ENCODE measurements at regions not wholly inside any gene's neighbourhood (a gene's known extent, or its start where the extent isn't known, plus 50 kb on each side); places are given as distances from the start of the nearest gene placed in this dataset.

DNA sequence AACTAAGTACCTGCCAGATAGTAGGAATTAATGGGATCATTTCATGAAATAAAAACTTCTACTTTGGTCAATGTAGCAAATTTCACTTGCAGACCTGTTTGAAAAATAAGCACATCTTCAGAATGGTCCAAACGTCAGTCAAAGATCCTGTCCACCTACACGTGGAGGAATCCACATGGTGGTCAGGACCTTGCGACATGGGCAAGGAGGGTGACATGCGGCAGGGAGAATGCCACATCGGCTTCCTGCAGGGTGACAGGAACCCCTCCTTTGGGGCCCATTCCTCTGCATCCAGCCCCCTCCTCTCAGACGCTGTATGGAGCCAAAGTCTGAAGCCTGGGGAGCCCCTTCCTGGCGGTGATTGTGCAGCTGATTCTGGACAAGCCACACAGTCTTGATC is 95.5 kb upstream of the MGMT start:
- Histone ChIP-seq H3K27ac (ENCODE audit: low read depth, low read length) (no peak overlapping the region), H3K4me1 (ENCODE audit: control insufficient read depth in 1 of 2, insufficient read depth in 2 of 2, low read length in 2 of 2) (no peaks in the 10 kb centered on the region), H3K9me2 (ENCODE audit: insufficient read depth) (no peaks in the 10 kb centered on the region), H3K9me3 (ENCODE audit: control insufficient read depth in 1 of 2, insufficient read depth in 1 of 2, low read depth in 1 of 2, low read length in 2 of 2) (peaks cover 3 to 12% of the 10 kb centered on the region in 2 experiments; a peak in 3 of 4 replicates), H4K20me1 (ENCODE audit: insufficient read depth) (no peaks in the 10 kb centered on the region), H3K4me2 (ENCODE audit: low read length) (no peak overlapping the region), H3K36me3 (ENCODE audit: control insufficient read depth in 1 of 2, insufficient read depth in 2 of 2, low read length in 2 of 2) (no peaks in the 10 kb centered on the region), H2AFZ (ENCODE audit: low read depth, low read length, poor library complexity, severe bottlenecking) (no peak overlapping the region), H3K9ac (ENCODE audit: low read length) (no peak overlapping the region), H3K4me3 (replicated peaks in 1 of 2; ENCODE audit: low read depth in 1 of 2, low read length in 2 of 2) (no peak overlapping the region), H3K27me3 (ENCODE audit: insufficient read depth, low read length) (peaks cover 5% of the 10 kb centered on the region; the same call in 1 of the 2 replicates), H3K79me2 (ENCODE audit: insufficient read depth, low read length) (no peaks in the 10 kb centered on the region)
- no peak for DNase-seq (ENCODE audit: low read depth, low spot score)
- intact Hi-C loops (cut with micrococcal nuclease): no loop called here
- TF ChIP-seq EGR1 (IDR thresholded peaks at IDR 0.05; ENCODE audit: low read depth): no peak
- TF ChIP-seq, protein P1, sequence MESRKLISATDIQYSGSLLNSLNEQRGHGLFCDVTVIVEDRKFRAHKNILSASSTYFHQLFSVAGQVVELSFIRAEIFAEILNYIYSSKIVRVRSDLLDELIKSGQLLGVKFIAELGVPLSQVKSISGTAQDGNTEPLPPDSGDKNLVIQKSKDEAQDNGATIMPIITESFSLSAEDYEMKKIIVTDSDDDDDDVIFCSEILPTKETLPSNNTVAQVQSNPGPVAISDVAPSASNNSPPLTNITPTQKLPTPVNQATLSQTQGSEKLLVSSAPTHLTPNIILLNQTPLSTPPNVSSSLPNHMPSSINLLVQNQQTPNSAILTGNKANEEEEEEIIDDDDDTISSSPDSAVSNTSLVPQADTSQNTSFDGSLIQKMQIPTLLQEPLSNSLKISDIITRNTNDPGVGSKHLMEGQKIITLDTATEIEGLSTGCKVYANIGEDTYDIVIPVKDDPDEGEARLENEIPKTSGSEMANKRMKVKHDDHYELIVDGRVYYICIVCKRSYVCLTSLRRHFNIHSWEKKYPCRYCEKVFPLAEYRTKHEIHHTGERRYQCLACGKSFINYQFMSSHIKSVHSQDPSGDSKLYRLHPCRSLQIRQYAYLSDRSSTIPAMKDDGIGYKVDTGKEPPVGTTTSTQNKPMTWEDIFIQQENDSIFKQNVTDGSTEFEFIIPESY (IDR thresholded peaks at IDR 0.05; ENCODE audit: extremely low read depth, insufficient replicate concordance, low read length): no peak
- TF ChIP-seq, protein P2, sequence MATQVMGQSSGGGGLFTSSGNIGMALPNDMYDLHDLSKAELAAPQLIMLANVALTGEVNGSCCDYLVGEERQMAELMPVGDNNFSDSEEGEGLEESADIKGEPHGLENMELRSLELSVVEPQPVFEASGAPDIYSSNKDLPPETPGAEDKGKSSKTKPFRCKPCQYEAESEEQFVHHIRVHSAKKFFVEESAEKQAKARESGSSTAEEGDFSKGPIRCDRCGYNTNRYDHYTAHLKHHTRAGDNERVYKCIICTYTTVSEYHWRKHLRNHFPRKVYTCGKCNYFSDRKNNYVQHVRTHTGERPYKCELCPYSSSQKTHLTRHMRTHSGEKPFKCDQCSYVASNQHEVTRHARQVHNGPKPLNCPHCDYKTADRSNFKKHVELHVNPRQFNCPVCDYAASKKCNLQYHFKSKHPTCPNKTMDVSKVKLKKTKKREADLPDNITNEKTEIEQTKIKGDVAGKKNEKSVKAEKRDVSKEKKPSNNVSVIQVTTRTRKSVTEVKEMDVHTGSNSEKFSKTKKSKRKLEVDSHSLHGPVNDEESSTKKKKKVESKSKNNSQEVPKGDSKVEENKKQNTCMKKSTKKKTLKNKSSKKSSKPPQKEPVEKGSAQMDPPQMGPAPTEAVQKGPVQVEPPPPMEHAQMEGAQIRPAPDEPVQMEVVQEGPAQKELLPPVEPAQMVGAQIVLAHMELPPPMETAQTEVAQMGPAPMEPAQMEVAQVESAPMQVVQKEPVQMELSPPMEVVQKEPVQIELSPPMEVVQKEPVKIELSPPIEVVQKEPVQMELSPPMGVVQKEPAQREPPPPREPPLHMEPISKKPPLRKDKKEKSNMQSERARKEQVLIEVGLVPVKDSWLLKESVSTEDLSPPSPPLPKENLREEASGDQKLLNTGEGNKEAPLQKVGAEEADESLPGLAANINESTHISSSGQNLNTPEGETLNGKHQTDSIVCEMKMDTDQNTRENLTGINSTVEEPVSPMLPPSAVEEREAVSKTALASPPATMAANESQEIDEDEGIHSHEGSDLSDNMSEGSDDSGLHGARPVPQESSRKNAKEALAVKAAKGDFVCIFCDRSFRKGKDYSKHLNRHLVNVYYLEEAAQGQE (IDR thresholded peaks at IDR 0.05; ENCODE audit: low read depth): no peak
- TF ChIP-seq YY1 (IDR thresholded peaks at IDR 0.05; ENCODE audit: extremely low read depth, insufficient replicate concordance, low read depth, low read length): no peak
- ChIA-PET RAD21 (ENCODE audit: low non-redundant PET in 1 of 2, low total read pairs in 2 of 2, uncharacterized antibody in 2 of 2, unreplicated experiment in 2 of 2) (no interaction called here), CTCF (no interaction called here), POLR2A (no interaction called here)
- no TSS peak for BruUV-seq (replicated peaks)
- no peak for ATAC-seq
